LNCAP (cell line): ENCODE measurements at regions not wholly inside any gene's neighbourhood (a gene's known extent, or its start where the extent isn't known, plus 50 kb on each side); places are given as distances from the start of the nearest gene placed in this dataset.

Source experiments
- CTCF ChIP-seq: fragments of 450-650 bp; IDR thresholded peaks from 2 replicates; pipeline ENCODE4 v1.5.1; 2017; ENCODE audit warnings: mild to moderate bottlenecking

GRCh38 chr2:107412981-107413380 is 413.7 kb upstream of the RGPD4 start:
- no peak for TF ChIP-seq CTCF

DNA sequence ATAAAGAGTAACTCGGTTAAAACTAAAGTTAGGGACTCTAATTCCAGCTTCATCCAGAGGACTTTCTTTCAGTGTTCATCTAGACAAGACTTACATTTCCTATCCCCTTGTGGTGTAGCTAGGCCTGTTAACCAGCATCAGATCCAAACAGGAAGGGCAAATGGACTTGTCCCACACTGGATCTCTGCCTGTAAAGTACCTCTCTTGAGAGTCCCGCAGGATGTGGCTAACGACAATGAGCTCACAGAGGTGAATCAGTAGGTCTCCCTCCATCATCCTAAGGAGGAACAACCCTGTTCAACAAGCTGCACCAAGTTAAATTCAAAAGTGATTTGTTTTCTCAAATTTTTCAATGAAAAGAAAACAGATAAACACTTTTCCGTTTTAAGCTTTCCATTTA is 412.3 kb upstream of the RGPD4 start:
- TF ChIP-seq CTCF, result no peak

- TF ChIP-seq CTCF, result no peak
Measured at GRCh38 chr2:107418708-107419107, 408.0 kb upstream of the RGPD4 start.

DNA sequence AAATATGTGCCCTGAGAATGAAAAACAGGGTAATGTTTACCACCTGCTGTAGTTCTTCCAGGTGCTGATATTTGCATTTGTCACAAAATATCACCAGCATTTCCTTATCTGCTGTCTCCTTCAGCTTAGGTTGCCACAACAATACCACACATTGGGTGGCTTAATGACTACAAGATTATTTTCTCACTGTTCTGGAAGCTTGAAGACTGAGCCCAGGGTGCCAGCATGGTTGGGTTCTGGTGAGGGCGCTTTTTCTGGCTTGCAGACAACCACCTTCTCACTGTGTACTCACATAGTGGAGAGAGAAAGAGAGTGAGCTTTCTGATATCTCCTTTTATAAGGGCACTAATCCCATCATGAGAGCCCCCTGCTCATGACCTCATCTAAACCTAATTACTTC is 407.5 kb upstream of the RGPD4 start:
- no peak for TF ChIP-seq CTCF

GRCh38 chr2:107428781-107429180 is 397.9 kb upstream of the RGPD4 start:
- TF ChIP-seq CTCF, result no peak

DNA sequence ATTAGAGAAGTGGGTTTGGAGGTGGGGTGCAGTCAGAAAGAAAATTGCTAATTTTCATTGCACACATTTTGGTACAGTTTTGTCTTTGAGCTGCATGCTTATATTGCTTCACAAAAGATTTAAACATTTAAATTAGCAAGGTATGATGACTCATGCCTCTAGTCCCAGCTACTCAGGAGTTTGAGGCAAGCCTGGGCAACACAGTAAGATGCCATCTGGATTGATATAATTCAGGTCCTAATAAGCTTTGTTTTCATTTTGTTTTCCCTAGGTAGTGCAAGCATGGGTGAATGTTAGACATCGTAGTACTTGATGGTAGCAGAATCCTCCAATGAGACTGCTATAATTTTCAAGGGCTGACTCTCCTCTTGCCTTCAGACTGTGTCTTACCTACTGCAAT is 396.7 kb upstream of the RGPD4 start:
- no peak for TF ChIP-seq CTCF

- TF ChIP-seq CTCF, result no peak
Measured at GRCh38 chr2:107430596-107431266, 396.0 kb upstream of the RGPD4 start.

- TF ChIP-seq CTCF, result no peak
Measured at GRCh38 chr2:107436281-107436680, 390.4 kb upstream of the RGPD4 start.
